HepG2 (cell line): ENCODE measurements at regions not wholly inside any gene's neighbourhood (a gene's known extent, or its start where the extent isn't known, plus 50 kb on each side); places are given as distances from the start of the nearest gene placed in this dataset.
A peak's percentile ranks its signal among the peaks of the same experiment; 100 is the strongest.

Source experiments
- CEBPG ChIP-seq: IDR thresholded peaks from 2 replicates; pipeline ENCODE4 v1.6.1; 2016
- HNF1A ChIP-seq, 2 experiments: sonication (generic) in 1 of 2; formaldehyde crosslinking in 1 of 2; IDR thresholded peaks; 2 replicates each; pipeline versions ENCODE4 v1.4.0 to v1.6.1; 2016 to 2020; ENCODE audit warnings: borderline replicate concordance in 1 of 2, low read depth in 1 of 2, mild to moderate bottlenecking in 1 of 2, missing genetic modification reagents in 1 of 2
- JDP2 ChIP-seq: sonication (generic); formaldehyde crosslinking; IDR thresholded peaks from 2 replicates; pipeline ENCODE4 v1.8.1; 2022; ENCODE audit warnings: missing genetic modification reagents, borderline replicate concordance
- KLF11 ChIP-seq: IDR thresholded peaks from 2 replicates; pipeline ENCODE4 v1.6.1; 2016; ENCODE audit warnings: missing compliant biosample characterization
- MED1 ChIP-seq: sonication (generic); formaldehyde crosslinking; IDR thresholded peaks from 2 replicates; pipeline ENCODE4 v1.4.0; 2020; ENCODE audit warnings: missing genetic modification reagents
- MED8 ChIP-seq: sonication (generic); formaldehyde crosslinking; IDR thresholded peaks from 2 replicates; pipeline ENCODE4 v1.8.1; 2023; ENCODE audit warnings: mild to moderate bottlenecking, missing genetic modification reagents; ENCODE audit not compliant: insufficient replicate concordance
- MIER2 ChIP-seq: IDR thresholded peaks from 2 replicates; pipeline ENCODE4 v1.6.1; 2016; ENCODE audit warnings: missing biosample characterization, missing genetic modification reagents
- PHF8 ChIP-seq: sonication (generic); formaldehyde crosslinking; IDR thresholded peaks from 2 replicates; pipeline ENCODE4 v1.5.0; 2020; ENCODE audit warnings: missing genetic modification reagents
- PLRG1 ChIP-seq: fragments of 450-650 bp; conservative IDR thresholded peaks from 2 replicates; pipeline ENCODE4 v1.6.1; 2016
- POLR2AphosphoS2 ChIP-seq: IDR thresholded peaks from 2 replicates; pipeline ENCODE4 v1.6.1; 2011; ENCODE audit warnings: low read depth, low read length, improper control_type of control experiment
- SMAD3 ChIP-seq: sonication (generic); formaldehyde crosslinking; IDR thresholded peaks from 2 replicates; pipeline ENCODE4 v1.4.0; 2020; ENCODE audit warnings: missing genetic modification reagents
- SMARCC2 ChIP-seq: fragments of 450-650 bp; IDR thresholded peaks from 2 replicates; pipeline ENCODE4 v1.6.1; 2017; ENCODE audit warnings: antibody characterized with exemption, mild to moderate bottlenecking
- TARDBP ChIP-seq: sonication (generic); formaldehyde crosslinking; IDR thresholded peaks from 2 replicates; pipeline ENCODE4 v1.8.0; 2022; ENCODE audit warnings: mild to moderate bottlenecking, missing genetic modification reagents
- TFE3 ChIP-seq: IDR thresholded peaks from 2 replicates; pipeline ENCODE4 v1.6.1; 2016
- THRA ChIP-seq: sonication (generic); formaldehyde crosslinking; IDR thresholded peaks from 2 replicates; pipeline ENCODE4 v1.4.0; 2020; ENCODE audit warnings: missing genetic modification reagents, borderline replicate concordance
- ZBTB7A ChIP-seq: sonication (generic); formaldehyde crosslinking; IDR thresholded peaks from 2 replicates; pipeline ENCODE4 v1.8.0; 2022; ENCODE audit warnings: mild to moderate bottlenecking, missing genetic modification reagents
- ZNF33A ChIP-seq: sonication (generic); formaldehyde crosslinking; IDR thresholded peaks from 2 replicates; pipeline ENCODE4 v1.5.1; 2020; ENCODE audit warnings: missing genetic modification reagents, mild to moderate bottlenecking, moderate library complexity, borderline replicate concordance
- ZNF557 ChIP-seq: sonication (generic); formaldehyde crosslinking; IDR thresholded peaks from 2 replicates; pipeline ENCODE4 v1.4.0; 2020; ENCODE audit warnings: missing genetic modification reagents
- TF ChIP-seq, protein P1 (sequence below), 2 experiments: fragments of 450-650 bp in 1 of 2; sonication (generic) in 1 of 2; formaldehyde crosslinking; IDR thresholded peaks; 2 replicates each; pipeline versions ENCODE4 v1.5.0 to v1.8.0; 2020 to 2022; ENCODE audit warnings: mild to moderate bottlenecking in 1 of 2, missing genetic modification reagents in 1 of 2
- TF ChIP-seq, protein P2 (sequence below): IDR thresholded peaks from 2 replicates; pipeline ENCODE4 v1.6.1; 2012; ENCODE audit warnings: low read length, improper control_type of control experiment

DNA sequence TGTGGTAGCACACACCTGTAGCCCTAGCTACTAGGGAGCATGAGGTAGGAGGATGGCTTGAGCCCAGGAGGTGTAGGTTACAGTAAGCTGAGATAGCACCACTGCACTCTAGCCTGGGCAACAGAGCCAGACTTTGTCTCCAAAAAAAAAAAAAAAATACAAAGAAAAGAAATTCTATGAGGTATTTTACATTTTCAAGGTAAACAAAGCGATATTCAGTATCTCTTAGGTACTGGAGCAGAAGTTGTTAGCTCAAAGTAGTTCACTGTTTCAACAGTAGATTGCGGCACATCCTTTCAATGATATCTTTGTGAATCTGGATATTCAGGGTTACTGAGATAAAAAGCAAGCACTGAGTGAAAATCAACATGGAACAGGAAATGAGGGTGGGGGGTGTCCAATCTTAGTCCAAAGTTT lies 318.5 kb downstream of the ZNF621 start (continued):
- TF ChIP-seq TFE3 (CRISPR knock-in tag) (0 out of 2 replicates have a peak, but pooled peaks have one; percentile 24), ZNF557 (CRISPR knock-in tag) (peak; percentile 46; the same call in 1 of the 2 replicates), PHF8 (CRISPR knock-in tag) (peak; percentile 17; the same call in 1 of the 2 replicates), THRA (CRISPR knock-in tag) (peak; percentile 70; the same call in 1 of the 2 replicates), HNF1A (IDR thresholded peaks at IDR 0.05; ENCODE audit: low read depth) (peak; percentile 84), HNF1A (CRISPR knock-in tag; IDR thresholded peaks at IDR 0.05; ENCODE audit: borderline replicate concordance) (peak; percentile 78; the same call in 1 of the 2 replicates), KLF11 (CRISPR knock-in tag) (no peak), SMARCC2 (no peak), TARDBP (CRISPR knock-in tag) (peak; percentile 96), POLR2AphosphoS2 (no peak), CEBPG (peak; percentile 84), PLRG1 (no peak), ZBTB7A (CRISPR knock-in tag) (no peak), ZNF33A (CRISPR knock-in tag) (no peak), SMAD3 (CRISPR knock-in tag) (no peak; the same call in 1 of the 2 replicates), MIER2 (CRISPR knock-in tag) (0 out of 2 replicates have a peak, but pooled peaks have one; percentile 37), MED1 (CRISPR knock-in tag) (peak; percentile 91), MED8 (CRISPR knock-in tag) (peak; percentile 51), JDP2 (CRISPR knock-in tag) (no peak)
- TF ChIP-seq, protein P1, sequence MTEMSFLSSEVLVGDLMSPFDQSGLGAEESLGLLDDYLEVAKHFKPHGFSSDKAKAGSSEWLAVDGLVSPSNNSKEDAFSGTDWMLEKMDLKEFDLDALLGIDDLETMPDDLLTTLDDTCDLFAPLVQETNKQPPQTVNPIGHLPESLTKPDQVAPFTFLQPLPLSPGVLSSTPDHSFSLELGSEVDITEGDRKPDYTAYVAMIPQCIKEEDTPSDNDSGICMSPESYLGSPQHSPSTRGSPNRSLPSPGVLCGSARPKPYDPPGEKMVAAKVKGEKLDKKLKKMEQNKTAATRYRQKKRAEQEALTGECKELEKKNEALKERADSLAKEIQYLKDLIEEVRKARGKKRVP (CRISPR knock-in tag; IDR thresholded peaks at IDR 0.05): peak in 1 of 2 experiments; percentile 77; a peak in 2 of 4 replicates
- TF ChIP-seq, protein P2, sequence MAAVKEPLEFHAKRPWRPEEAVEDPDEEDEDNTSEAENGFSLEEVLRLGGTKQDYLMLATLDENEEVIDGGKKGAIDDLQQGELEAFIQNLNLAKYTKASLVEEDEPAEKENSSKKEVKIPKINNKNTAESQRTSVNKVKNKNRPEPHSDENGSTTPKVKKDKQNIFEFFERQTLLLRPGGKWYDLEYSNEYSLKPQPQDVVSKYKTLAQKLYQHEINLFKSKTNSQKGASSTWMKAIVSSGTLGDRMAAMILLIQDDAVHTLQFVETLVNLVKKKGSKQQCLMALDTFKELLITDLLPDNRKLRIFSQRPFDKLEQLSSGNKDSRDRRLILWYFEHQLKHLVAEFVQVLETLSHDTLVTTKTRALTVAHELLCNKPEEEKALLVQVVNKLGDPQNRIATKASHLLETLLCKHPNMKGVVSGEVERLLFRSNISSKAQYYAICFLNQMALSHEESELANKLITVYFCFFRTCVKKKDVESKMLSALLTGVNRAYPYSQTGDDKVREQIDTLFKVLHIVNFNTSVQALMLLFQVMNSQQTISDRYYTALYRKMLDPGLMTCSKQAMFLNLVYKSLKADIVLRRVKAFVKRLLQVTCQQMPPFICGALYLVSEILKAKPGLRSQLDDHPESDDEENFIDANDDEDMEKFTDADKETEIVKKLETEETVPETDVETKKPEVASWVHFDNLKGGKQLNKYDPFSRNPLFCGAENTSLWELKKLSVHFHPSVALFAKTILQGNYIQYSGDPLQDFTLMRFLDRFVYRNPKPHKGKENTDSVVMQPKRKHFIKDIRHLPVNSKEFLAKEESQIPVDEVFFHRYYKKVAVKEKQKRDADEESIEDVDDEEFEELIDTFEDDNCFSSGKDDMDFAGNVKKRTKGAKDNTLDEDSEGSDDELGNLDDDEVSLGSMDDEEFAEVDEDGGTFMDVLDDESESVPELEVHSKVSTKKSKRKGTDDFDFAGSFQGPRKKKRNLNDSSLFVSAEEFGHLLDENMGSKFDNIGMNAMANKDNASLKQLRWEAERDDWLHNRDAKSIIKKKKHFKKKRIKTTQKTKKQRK: no peak
